GM10266 (cell line): ENCODE measurements at regions not wholly inside any gene's neighbourhood (a gene's known extent, or its start where the extent isn't known, plus 50 kb on each side); places are given as distances from the start of the nearest gene placed in this dataset.

ENCODE experiments used
- DNase-seq: peaks from one replicate; pipeline ENCODE4 v3.0.0; 2012; ENCODE audit errors: extremely low spot score
- TF ChIP-seq, protein P1 (sequence below): IDR thresholded peaks from 2 replicates; pipeline ENCODE4 v1.5.1; 2012; ENCODE audit warnings: mild to moderate bottlenecking, low read depth; ENCODE audit not compliant: control insufficient read depth, insufficient read depth; ENCODE audit errors: missing control alignments

DNA sequence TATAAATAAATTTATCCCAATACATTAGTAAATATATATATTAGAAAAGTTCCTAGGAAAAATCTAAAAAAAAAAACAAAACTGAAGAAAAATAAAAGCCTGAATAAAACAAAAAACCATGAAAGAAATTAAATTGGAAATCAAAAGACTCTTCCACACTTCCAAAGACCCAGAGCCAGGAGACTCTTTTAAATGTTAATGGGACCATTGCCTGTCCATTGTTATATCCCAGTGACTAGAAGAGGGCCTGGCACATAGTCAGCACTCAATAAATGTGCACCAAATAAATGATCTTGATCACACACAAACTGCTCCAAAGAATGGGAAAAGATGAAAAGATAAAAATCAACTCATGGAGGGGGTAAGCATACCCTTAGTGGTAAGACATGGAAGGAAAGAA is 51.3 kb upstream of the CLDN18 start:
- DNase-seq, result no peak
- TF ChIP-seq, protein P1, sequence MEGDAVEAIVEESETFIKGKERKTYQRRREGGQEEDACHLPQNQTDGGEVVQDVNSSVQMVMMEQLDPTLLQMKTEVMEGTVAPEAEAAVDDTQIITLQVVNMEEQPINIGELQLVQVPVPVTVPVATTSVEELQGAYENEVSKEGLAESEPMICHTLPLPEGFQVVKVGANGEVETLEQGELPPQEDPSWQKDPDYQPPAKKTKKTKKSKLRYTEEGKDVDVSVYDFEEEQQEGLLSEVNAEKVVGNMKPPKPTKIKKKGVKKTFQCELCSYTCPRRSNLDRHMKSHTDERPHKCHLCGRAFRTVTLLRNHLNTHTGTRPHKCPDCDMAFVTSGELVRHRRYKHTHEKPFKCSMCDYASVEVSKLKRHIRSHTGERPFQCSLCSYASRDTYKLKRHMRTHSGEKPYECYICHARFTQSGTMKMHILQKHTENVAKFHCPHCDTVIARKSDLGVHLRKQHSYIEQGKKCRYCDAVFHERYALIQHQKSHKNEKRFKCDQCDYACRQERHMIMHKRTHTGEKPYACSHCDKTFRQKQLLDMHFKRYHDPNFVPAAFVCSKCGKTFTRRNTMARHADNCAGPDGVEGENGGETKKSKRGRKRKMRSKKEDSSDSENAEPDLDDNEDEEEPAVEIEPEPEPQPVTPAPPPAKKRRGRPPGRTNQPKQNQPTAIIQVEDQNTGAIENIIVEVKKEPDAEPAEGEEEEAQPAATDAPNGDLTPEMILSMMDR, result no peak
